ENCODE measurements at regions not wholly inside any gene's neighbourhood (a gene's known extent, or its start where the extent isn't known, plus 50 kb on each side); places are given as distances from the start of the nearest gene placed in this dataset.

GRCh38 chr2:41498781-41499180, 549.0 kb upstream of the PKDCC start:
- TF ChIP-seq CTCF (IDR thresholded peaks at IDR 0.05) (no peak), POLR2A (IDR thresholded peaks at IDR 0.05) (no peak)
- intact Hi-C loops (cut with DNase I; ENCODE audit: low total_unique reads): no loop called here
- H3K4me3 ChIP-seq (ENCODE audit: low read depth, poor library complexity, severe bottlenecking): no peak overlapping the region
- WGBS, 2 donors: 84 to 90% methylated on average over 3 of the region's 3 CpGs
- DNase-seq (ENCODE audit: low spot score in 2 of 2): no peak

- TF ChIP-seq CTCF (IDR thresholded peaks at IDR 0.05) (no peak), POLR2A (IDR thresholded peaks at IDR 0.05) (no peak)
Measured at GRCh38 chr2:41500895-41501294, 546.9 kb upstream of the PKDCC start.

GRCh38 chr2:41502752-41503151, 545.1 kb upstream of the PKDCC start:
- DNase-seq (ENCODE audit: low spot score in 2 of 2): no peak
- intact Hi-C loops (cut with DNase I; ENCODE audit: low total_unique reads): no loop called here
- TF ChIP-seq CTCF (IDR thresholded peaks at IDR 0.05) (no peak), POLR2A (IDR thresholded peaks at IDR 0.05) (no peak)
- no peak overlapping the region for H3K4me3 ChIP-seq (ENCODE audit: low read depth, poor library complexity, severe bottlenecking)
- WGBS, 2 donors: 45 to 93% methylated on average over 1 of the region's 1 CpG

More at GRCh38 chr2:41500895-41501294, 546.9 kb upstream of the PKDCC start:
- DNase-seq (ENCODE audit: low spot score in 2 of 2): no peak
- intact Hi-C loops (cut with DNase I; ENCODE audit: low total_unique reads): no loop called here
- 78 to 95% methylated on average over 2 of the region's 2 CpGs for WGBS, 2 donors
- no peak overlapping the region for H3K4me3 ChIP-seq (ENCODE audit: low read depth, poor library complexity, severe bottlenecking)

GRCh38 chr2:41504532-41504931, 543.3 kb upstream of the PKDCC start:
- intact Hi-C loops (cut with DNase I; ENCODE audit: low total_unique reads): no loop called here
- DNase-seq (ENCODE audit: low spot score in 2 of 2): no peak
- TF ChIP-seq POLR2A (IDR thresholded peaks at IDR 0.05): no peak
- TF ChIP-seq CTCF (IDR thresholded peaks at IDR 0.05): no peak
- H3K4me3 ChIP-seq (ENCODE audit: low read depth, poor library complexity, severe bottlenecking): no peak overlapping the region
- WGBS, 2 donors: 85 to 90% methylated on average over 2 of the region's 2 CpGs

- intact Hi-C loops (cut with DNase I; ENCODE audit: low total_unique reads): no loop called here
- no peak overlapping the region for H3K4me3 ChIP-seq (ENCODE audit: low read depth, poor library complexity, severe bottlenecking)
- 7 to 12% methylated on average over 4 of the region's 4 CpGs for WGBS, 2 donors
- no peak for DNase-seq (ENCODE audit: low spot score in 2 of 2)
- no peak for TF ChIP-seq CTCF (IDR thresholded peaks at IDR 0.05)
Measured at GRCh38 chr2:41510108-41510507, 537.7 kb upstream of the PKDCC start.

GRCh38 chr2:41521211-41521610, 526.6 kb upstream of the PKDCC start:
- DNase-seq (ENCODE audit: low spot score in 2 of 2): no peak
- H3K4me3 ChIP-seq (ENCODE audit: low read depth, poor library complexity, severe bottlenecking): no peak overlapping the region
- TF ChIP-seq POLR2A (IDR thresholded peaks at IDR 0.05): no peak
- no peak for TF ChIP-seq CTCF (IDR thresholded peaks at IDR 0.05)
- intact Hi-C loops (cut with DNase I; ENCODE audit: low total_unique reads): no loop called here
